ENCODE measurements at regions not wholly inside any gene's neighbourhood (a gene's known extent, or its start where the extent isn't known, plus 50 kb on each side); places are given as distances from the start of the nearest gene placed in this dataset.

GRCh38 chr1:201778279-201779065 lies 50.5 kb upstream of the IPO9 start:
- DNase-seq (ENCODE audit: low read depth) (no peak), FAIRE-seq (no peak)
- Histone ChIP-seq H3K27me3 (ENCODE audit: control insufficient read depth, insufficient read depth, low read length) (no peaks in the 10 kb centered on the region), H3K36me3 (ENCODE audit: control insufficient read depth, insufficient read depth, low read length) (peaks cover 11% of the 10 kb centered on the region), H3K4me3 (ENCODE audit: low read depth, low read length) (no peak overlapping the region)
- TF ChIP-seq CTCF (IDR thresholded peaks at IDR 0.05; ENCODE audit: insufficient read depth, low read length, severe bottlenecking), result no peak
